IMR-90 (cell line): ENCODE measurements at regions not wholly inside any gene's neighbourhood (a gene's known extent, or its start where the extent isn't known, plus 50 kb on each side); places are given as distances from the start of the nearest gene placed in this dataset.

Source experiments
- CTCF ChIP-seq: conservative IDR thresholded peaks from 2 replicates; pipeline ENCODE4 v1.5.1; 2012; ENCODE audit warnings: mild to moderate bottlenecking, low read depth, low read length, improper control_type of control experiment
- ELK1 ChIP-seq: fragments of 150-350 bp; IDR thresholded peaks from 2 replicates; pipeline ENCODE4 v1.6.1; 2016; ENCODE audit warnings: low read depth, mild to moderate bottlenecking, low read length, moderate library complexity, borderline replicate concordance
- MAFK ChIP-seq: IDR thresholded peaks from 2 replicates; pipeline ENCODE4 v1.6.1; 2012; ENCODE audit warnings: low read depth, low read length, improper control_type of control experiment
- MAZ ChIP-seq: IDR thresholded peaks from 2 replicates; pipeline ENCODE4 v1.6.1; 2012; ENCODE audit warnings: low read depth, mild to moderate bottlenecking, low read length, improper control_type of control experiment, moderate library complexity, borderline replicate concordance
- NFE2L2 ChIP-seq: fragments of 150-350 bp; IDR thresholded peaks from 2 replicates; pipeline ENCODE4 v1.6.1; 2016; ENCODE audit warnings: low read depth, mild to moderate bottlenecking, low read length
- POLR2A ChIP-seq: IDR thresholded peaks from 2 replicates; pipeline ENCODE4 v1.6.1; 2012; ENCODE audit warnings: mild to moderate bottlenecking, low read depth, low read length
- USF2 ChIP-seq: fragments of 150-350 bp; IDR thresholded peaks from 2 replicates; pipeline ENCODE4 v1.6.1; 2017; ENCODE audit warnings: mild to moderate bottlenecking, antibody characterized with exemption, low read length, low read depth

- TF ChIP-seq CTCF = no peak
- TF ChIP-seq NFE2L2 = no peak
- TF ChIP-seq USF2 = no peak
- no peak for TF ChIP-seq MAZ
- TF ChIP-seq MAFK = no peak
- TF ChIP-seq POLR2A = no peak
- TF ChIP-seq ELK1 = no peak
These were observed 118.4 kb upstream of the SLC25A13 start for GRCh38 chr7:96440328-96440727.
